ENCODE measurements at regions not wholly inside any gene's neighbourhood (a gene's known extent, or its start where the extent isn't known, plus 50 kb on each side); places are given as distances from the start of the nearest gene placed in this dataset.

- Histone ChIP-seq H3K27me3 (ENCODE audit: control insufficient read depth in 2 of 2, insufficient read depth in 2 of 2, low read length in 2 of 2) (no peaks in the 10 kb centered on the region), H3K79me2 (ENCODE audit: insufficient read depth, low read length) (no peaks in the 10 kb centered on the region), H3K4me1 (ENCODE audit: control insufficient read depth in 1 of 2, insufficient read depth in 2 of 2, low read length in 2 of 2) (no peaks in the 10 kb centered on the region), H4K20me1 (ENCODE audit: insufficient read depth, low read length) (no peaks in the 10 kb centered on the region), H3K4me2 (replicated peaks; ENCODE audit: extremely low read depth, low read length, poor library complexity, severe bottlenecking) (no peak overlapping the region), H3K27ac (ENCODE audit: low read depth in 1 of 2, low read length in 2 of 2) (no peak overlapping the region), H3K9me3 (replicated peaks in 1 of 2; ENCODE audit: control insufficient read depth in 1 of 2, insufficient read depth in 1 of 2, low read length in 2 of 2) (no peaks in the 10 kb centered on the region), H2AFZ (ENCODE audit: insufficient read depth, low read depth, low read length, poor library complexity, severe bottlenecking) (no peak overlapping the region), H3K9ac (ENCODE audit: insufficient read depth, low read length, poor library complexity, severe bottlenecking) (no peak overlapping the region), H3K4me3 (replicated peaks in 1 of 3; ENCODE audit: low read depth in 2 of 3, low read length in 3 of 3) (no peak overlapping the region), H3K36me3 (replicated peaks in 1 of 2; ENCODE audit: control insufficient read depth in 1 of 2, insufficient read depth in 2 of 2, low read length in 2 of 2) (no peaks in the 10 kb centered on the region)
- peaks cover 0 to 3% (median 0%) of the 10 kb centered on the region in 7 donors for H3K9me3 Mint-ChIP-seq
- intact Hi-C loops (cut with micrococcal nuclease): no loop called here
- no peak for TF ChIP-seq CTCF (IDR thresholded peaks at IDR 0.05)
- H3K27me3 Mint-ChIP-seq (ENCODE audit: low read depth in 3 of 3): peaks cover 0 to 2% (median 2%) of the 10 kb centered on the region in 3 donors
- no peak overlapping the region for H3K27ac Mint-ChIP-seq
- WGBS (ENCODE audit: insufficient coverage): 85% methylated on average over 2 of the region's 4 CpGs
- no peaks in the 10 kb centered on the region for H3K36me3 Mint-ChIP-seq
- no peak for DNase-seq
- H3K4me1 Mint-ChIP-seq: no peaks in the 10 kb centered on the region
- H3K4me3 Mint-ChIP-seq: no peak overlapping the region
Measured at GRCh38 chr12:58592475-58593207, 327.7 kb downstream of the LRIG3 start.

GRCh38 chr12:58593557-58594304, 326.6 kb downstream of the LRIG3 start:
- Mint-ChIP-seq H3K36me3 (no peaks in the 10 kb centered on the region), H3K9me3 (peaks cover 0 to 3% (median 0%) of the 10 kb centered on the region in 7 donors), H3K4me3 (no peak overlapping the region), H3K27ac (no peak overlapping the region), H3K4me1 (no peaks in the 10 kb centered on the region), H3K27me3 (ENCODE audit: low read depth in 3 of 3) (peaks cover 0 to 2% (median 2%) of the 10 kb centered on the region in 3 donors)
- H3K4me3 ChIP-seq (replicated peaks in 1 of 3; ENCODE audit: low read depth in 2 of 3, low read length in 3 of 3): no peak overlapping the region
- no peak for TF ChIP-seq CTCF (IDR thresholded peaks at IDR 0.05)
- no peaks in the 10 kb centered on the region for H3K9me3 ChIP-seq (replicated peaks in 1 of 2; ENCODE audit: control insufficient read depth in 1 of 2, insufficient read depth in 1 of 2, low read length in 2 of 2)
- 93% methylated on average over 3 of the region's 6 CpGs for WGBS (ENCODE audit: insufficient coverage)
- intact Hi-C loops (cut with micrococcal nuclease): no loop called here
- no peaks in the 10 kb centered on the region for H3K4me1 ChIP-seq (ENCODE audit: control insufficient read depth in 1 of 2, insufficient read depth in 2 of 2, low read length in 2 of 2)
- H4K20me1 ChIP-seq (ENCODE audit: insufficient read depth, low read length): no peaks in the 10 kb centered on the region
- H3K4me2 ChIP-seq (replicated peaks; ENCODE audit: extremely low read depth, low read length, poor library complexity, severe bottlenecking): no peak overlapping the region
- no peak overlapping the region for H3K27ac ChIP-seq (ENCODE audit: low read depth in 1 of 2, low read length in 2 of 2)
- H3K27me3 ChIP-seq (ENCODE audit: control insufficient read depth in 2 of 2, insufficient read depth in 2 of 2, low read length in 2 of 2): no peaks in the 10 kb centered on the region
- H3K9ac ChIP-seq (ENCODE audit: insufficient read depth, low read length, poor library complexity, severe bottlenecking): no peak overlapping the region
- no peak overlapping the region for H2AFZ ChIP-seq (ENCODE audit: insufficient read depth, low read depth, low read length, poor library complexity, severe bottlenecking)
- no peaks in the 10 kb centered on the region for H3K79me2 ChIP-seq (ENCODE audit: insufficient read depth, low read length)
- no peaks in the 10 kb centered on the region for H3K36me3 ChIP-seq (replicated peaks in 1 of 2; ENCODE audit: control insufficient read depth in 1 of 2, insufficient read depth in 2 of 2, low read length in 2 of 2)
- no peak for DNase-seq

All from CD14-positive monocyte (primary cell).